HEK293T (cell line): ENCODE measurements at regions not wholly inside any gene's neighbourhood (a gene's known extent, or its start where the extent isn't known, plus 50 kb on each side); places are given as distances from the start of the nearest gene placed in this dataset.

ENCODE experiments used
- BHLHE40 ChIP-seq: fragments of 450-650 bp; IDR thresholded peaks from 2 replicates; pipeline ENCODE4 v1.6.1; 2016; ENCODE audit warnings: mild to moderate bottlenecking, moderate library complexity, borderline replicate concordance
- CTBP1 ChIP-seq: fragments of 450-650 bp; IDR thresholded peaks from 2 replicates; pipeline ENCODE4 v1.6.1; 2016; ENCODE audit warnings: borderline replicate concordance
- FOXA1 ChIP-seq: fragments of 450-650 bp; IDR thresholded peaks from 2 replicates; pipeline ENCODE4 v1.6.1; 2016; ENCODE audit warnings: mild to moderate bottlenecking
- FOXK2 ChIP-seq: fragments of 450-650 bp; IDR thresholded peaks from 2 replicates; pipeline ENCODE4 v1.6.1; 2016; ENCODE audit warnings: mild to moderate bottlenecking
- FOXM1 ChIP-seq: fragments of 450-650 bp; IDR thresholded peaks from 2 replicates; pipeline ENCODE4 v1.6.1; 2017; ENCODE audit warnings: mild to moderate bottlenecking, borderline replicate concordance
- SP1 ChIP-seq: fragments of 450-650 bp; IDR thresholded peaks from 2 replicates; pipeline ENCODE4 v1.6.1; 2017
- ZNF384 ChIP-seq: fragments of 450-650 bp; IDR thresholded peaks from 2 replicates; pipeline ENCODE4 v1.6.1; 2016

DNA sequence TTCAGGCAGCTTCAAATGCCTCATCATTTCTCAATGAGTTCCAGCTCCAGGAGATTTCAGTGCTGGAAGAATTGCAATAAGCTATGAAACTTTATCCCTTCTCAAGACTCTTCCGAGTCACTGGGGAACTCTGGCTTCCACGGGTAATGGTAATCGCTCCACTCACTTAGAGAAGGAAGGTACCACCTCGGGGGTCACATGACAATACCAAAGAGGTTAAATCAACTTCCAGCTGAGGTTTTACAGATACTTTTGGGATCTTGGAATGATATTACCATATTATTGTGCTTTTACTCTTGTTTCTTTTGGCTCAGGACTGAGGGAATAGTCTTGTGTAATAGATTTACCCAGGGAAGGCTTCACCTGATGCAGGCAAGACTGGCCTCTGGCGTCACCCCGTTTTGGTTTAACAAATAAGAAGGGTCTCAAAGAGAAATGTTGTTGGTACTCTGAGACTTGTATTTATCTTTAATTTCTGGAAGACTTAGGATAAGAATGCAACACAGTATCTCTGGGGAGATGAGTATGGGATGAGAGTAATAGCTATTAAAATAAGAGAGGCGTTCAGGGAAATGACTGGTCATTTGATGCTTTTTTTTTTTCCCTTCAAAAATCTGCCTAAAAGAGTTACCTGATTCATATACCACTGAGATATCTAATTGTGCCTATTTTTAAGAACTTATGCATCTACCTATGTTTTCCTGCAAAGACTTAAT is 316.9 kb upstream of the ZEB2 start:
- no peak for TF ChIP-seq CTBP1
- TF ChIP-seq FOXK2 = no peak
- no peak for TF ChIP-seq BHLHE40
- no peak for TF ChIP-seq ZNF384
- TF ChIP-seq FOXA1 = no peak
- no peak for TF ChIP-seq SP1
- TF ChIP-seq FOXM1 = no peak
